ENCODE measurements at regions not wholly inside any gene's neighbourhood (a gene's known extent, or its start where the extent isn't known, plus 50 kb on each side); places are given as distances from the start of the nearest gene placed in this dataset.

DNA sequence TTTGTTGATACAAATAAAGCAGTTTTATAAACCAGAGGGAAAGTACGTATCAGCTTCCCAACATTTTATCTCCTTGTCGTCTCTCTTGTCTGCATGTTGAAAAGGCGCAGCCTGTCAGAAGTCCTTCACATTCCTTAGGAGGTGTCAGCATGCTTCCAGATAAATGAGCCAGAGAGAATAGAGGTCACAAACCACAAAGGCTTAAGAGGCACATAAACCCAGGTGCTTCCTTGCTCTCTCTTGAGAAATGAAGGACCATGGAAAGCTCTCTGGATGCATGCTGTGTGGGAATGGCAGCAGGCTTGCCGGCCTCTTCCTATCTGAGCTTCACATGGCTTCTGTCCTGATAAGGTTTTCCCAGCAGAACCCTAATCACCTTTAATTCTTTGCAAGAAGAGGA, 448.5 kb downstream of the XPNPEP1 start:
- H3K36me3 ChIP-seq, result no peaks in the 10 kb centered on the region
- H3K27me3 ChIP-seq (replicated peaks), result peaks cover 2% of the 10 kb centered on the region; the same call in 1 of the 2 replicates
- no peaks in the 10 kb centered on the region for H3K9me3 ChIP-seq (replicated peaks)
- no peaks in the 10 kb centered on the region for H3K4me1 ChIP-seq (replicated peaks)
- no peak for DNase-seq (ENCODE audit: low read depth in 1 of 2, low spot score in 2 of 2)
- no peak overlapping the region for H3K4me3 ChIP-seq
- H3K27ac ChIP-seq, result no peak overlapping the region

DNA sequence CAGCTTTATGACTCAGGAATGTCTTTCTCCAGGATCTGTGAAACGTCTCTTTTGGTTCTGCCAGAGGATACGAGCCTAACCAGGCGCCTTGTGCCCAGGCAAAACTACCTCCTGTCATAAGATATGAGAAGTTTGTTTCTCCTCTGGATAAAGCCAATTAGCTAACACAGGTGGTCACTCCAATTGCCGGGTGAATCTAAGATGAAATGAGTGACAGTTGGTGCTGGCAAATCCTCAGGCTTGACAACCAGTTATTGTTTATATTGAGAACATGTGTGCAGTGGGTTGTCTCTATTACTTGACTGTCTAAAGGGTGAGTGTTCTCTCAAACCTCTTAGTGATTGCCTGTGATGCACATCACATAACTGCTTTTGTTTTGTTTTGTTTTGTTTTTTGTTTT, 449.1 kb downstream of the XPNPEP1 start:
- Histone ChIP-seq H3K4me3 (no peak overlapping the region), H3K9me3 (replicated peaks) (no peaks in the 10 kb centered on the region), H3K27ac (no peak overlapping the region), H3K27me3 (replicated peaks) (peaks cover 2% of the 10 kb centered on the region; the same call in 1 of the 2 replicates), H3K4me1 (replicated peaks) (no peaks in the 10 kb centered on the region), H3K36me3 (no peaks in the 10 kb centered on the region)
- DNase-seq (ENCODE audit: low read depth in 1 of 2, low spot score in 2 of 2), result no peak

DNA sequence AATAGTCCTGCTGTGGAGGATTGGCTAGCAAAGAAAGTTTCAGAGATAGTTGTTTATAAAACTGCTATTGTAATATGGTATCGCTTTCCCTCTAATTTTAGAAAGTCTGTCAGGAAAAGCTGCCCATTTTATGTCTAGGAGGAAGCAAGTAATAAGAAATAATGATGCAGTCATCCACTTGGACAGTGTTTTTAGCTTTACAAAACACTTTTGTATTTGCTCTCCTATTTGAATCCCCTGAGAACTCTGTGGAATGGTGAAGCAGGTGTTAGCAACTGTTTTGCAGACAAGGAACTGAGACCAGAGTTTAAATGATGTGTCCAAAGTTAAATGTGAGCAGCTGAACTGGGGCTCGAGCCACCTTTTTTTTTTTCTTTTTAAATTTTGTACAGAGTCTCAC, 455.8 kb downstream of the XPNPEP1 start:
- no peaks in the 10 kb centered on the region for H3K27me3 ChIP-seq (replicated peaks)
- DNase-seq (ENCODE audit: low read depth in 1 of 2, low spot score in 2 of 2), result no peak
- no peaks in the 10 kb centered on the region for H3K9me3 ChIP-seq (replicated peaks)
- no peak overlapping the region for H3K27ac ChIP-seq
- H3K4me1 ChIP-seq (replicated peaks), result no peaks in the 10 kb centered on the region
- H3K4me3 ChIP-seq, result no peak overlapping the region
- H3K36me3 ChIP-seq, result no peaks in the 10 kb centered on the region

- Histone ChIP-seq H3K27ac (no peak overlapping the region), H3K9me3 (replicated peaks) (no peaks in the 10 kb centered on the region), H3K4me1 (replicated peaks) (no peaks in the 10 kb centered on the region), H3K27me3 (replicated peaks) (0 out of 2 replicates have a peak, but pooled peaks cover 3% of the 10 kb centered on the region), H3K36me3 (no peaks in the 10 kb centered on the region), H3K4me3 (no peak overlapping the region)
- no peak for DNase-seq (ENCODE audit: low read depth in 1 of 2, low spot score in 2 of 2)
These were observed 458.4 kb downstream of the XPNPEP1 start for GRCh38 chr10:109464949-109465348.

DNA sequence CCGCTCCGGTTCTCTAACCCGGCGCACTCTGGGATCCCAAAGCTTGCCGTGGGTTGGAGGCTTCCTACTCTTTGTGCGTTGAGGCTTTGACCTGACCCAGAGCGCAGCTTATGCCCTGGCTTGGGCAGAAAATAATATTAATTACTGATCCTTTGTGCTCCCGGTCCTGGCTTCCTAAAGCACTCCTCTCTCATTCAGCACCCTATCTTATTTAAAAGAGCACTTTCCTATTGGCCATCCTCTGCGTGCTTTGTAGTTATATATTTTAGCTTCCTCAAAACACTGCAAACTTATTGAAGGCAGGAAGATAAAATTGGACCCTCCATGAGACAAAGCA, 466.0 kb downstream of the XPNPEP1 start:
- Histone ChIP-seq H3K4me3 (no peak overlapping the region), H3K36me3 (no peaks in the 10 kb centered on the region), H3K9me3 (replicated peaks) (no peaks in the 10 kb centered on the region), H3K27ac (no peak overlapping the region), H3K4me1 (replicated peaks) (no peaks in the 10 kb centered on the region), H3K27me3 (replicated peaks) (peaks cover 39% of the 10 kb centered on the region)
- no peak for DNase-seq (ENCODE audit: low read depth in 1 of 2, low spot score in 2 of 2)

GRCh38 chr10:109456566-109457301, 466.6 kb downstream of the XPNPEP1 start:
- H3K27me3 ChIP-seq (replicated peaks), result peaks cover 39% of the 10 kb centered on the region
- no peak overlapping the region for H3K4me3 ChIP-seq
- H3K36me3 ChIP-seq, result no peaks in the 10 kb centered on the region
- H3K9me3 ChIP-seq (replicated peaks), result no peaks in the 10 kb centered on the region
- H3K4me1 ChIP-seq (replicated peaks), result no peaks in the 10 kb centered on the region
- H3K27ac ChIP-seq, result no peak overlapping the region
- DNase-seq (ENCODE audit: low read depth in 1 of 2, low spot score in 2 of 2), result no peak

DNA sequence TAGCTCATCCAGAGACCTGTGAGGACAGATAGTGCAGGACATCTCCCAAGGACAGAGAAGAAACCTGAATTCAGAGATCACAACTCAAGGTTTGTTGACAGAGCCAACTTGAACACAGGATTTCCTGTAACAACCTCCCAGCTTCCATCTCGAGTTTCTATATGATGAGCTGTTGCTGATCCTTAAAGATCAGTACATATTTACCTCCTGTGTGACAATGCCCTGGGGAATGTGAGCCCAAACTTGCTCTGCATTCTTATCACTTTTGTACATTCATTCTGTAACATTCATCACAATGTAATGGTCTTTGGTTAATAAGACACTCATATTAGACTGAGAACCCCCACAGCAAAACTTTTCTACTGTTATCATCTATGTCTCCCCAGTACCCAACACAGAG, 468.6 kb downstream of the XPNPEP1 start:
- peaks cover 36% of the 10 kb centered on the region for H3K27me3 ChIP-seq (replicated peaks)
- H3K27ac ChIP-seq, result no peak overlapping the region
- no peaks in the 10 kb centered on the region for H3K4me1 ChIP-seq (replicated peaks)
- no peak overlapping the region for H3K4me3 ChIP-seq
- no peaks in the 10 kb centered on the region for H3K9me3 ChIP-seq (replicated peaks)
- no peaks in the 10 kb centered on the region for H3K36me3 ChIP-seq
- DNase-seq (ENCODE audit: low read depth in 1 of 2, low spot score in 2 of 2), result no peak

GRCh38 chr10:109451879-109452278, 471.4 kb downstream of the XPNPEP1 start:
- Histone ChIP-seq H3K4me3 (no peak overlapping the region), H3K36me3 (no peaks in the 10 kb centered on the region), H3K4me1 (replicated peaks) (no peaks in the 10 kb centered on the region), H3K27ac (no peak overlapping the region), H3K9me3 (replicated peaks) (no peaks in the 10 kb centered on the region), H3K27me3 (replicated peaks) (peaks cover 19% of the 10 kb centered on the region)
- DNase-seq (ENCODE audit: low read depth in 1 of 2, low spot score in 2 of 2), result no peak

DNA sequence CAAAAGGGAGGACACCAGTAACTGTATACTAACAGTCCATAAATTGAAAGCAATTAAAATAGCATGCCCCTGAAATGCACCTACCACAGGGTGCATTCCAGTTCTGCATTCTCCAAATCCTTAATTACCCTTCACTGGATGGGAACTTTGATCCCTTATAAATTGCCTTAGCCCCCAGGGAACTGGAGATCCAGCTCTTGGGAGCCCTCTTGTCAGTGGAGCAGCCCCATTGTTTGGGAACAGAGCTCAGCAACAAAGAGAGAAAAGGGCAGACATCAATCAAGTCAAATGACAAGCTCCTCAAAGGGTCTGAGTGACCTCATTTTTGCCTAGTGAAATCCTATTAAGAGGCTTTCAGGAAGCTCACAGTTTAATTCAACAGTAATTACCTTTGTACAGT, 472.6 kb downstream of the XPNPEP1 start:
- no peak overlapping the region for H3K27ac ChIP-seq
- no peaks in the 10 kb centered on the region for H3K36me3 ChIP-seq
- H3K9me3 ChIP-seq (replicated peaks), result no peaks in the 10 kb centered on the region
- H3K27me3 ChIP-seq (replicated peaks), result peaks cover 7% of the 10 kb centered on the region
- no peak overlapping the region for H3K4me3 ChIP-seq
- H3K4me1 ChIP-seq (replicated peaks), result no peaks in the 10 kb centered on the region
- DNase-seq (ENCODE audit: low read depth in 1 of 2, low spot score in 2 of 2), result no peak

- no peak overlapping the region for H3K4me3 ChIP-seq
- no peaks in the 10 kb centered on the region for H3K27me3 ChIP-seq (replicated peaks)
- no peak for DNase-seq (ENCODE audit: low read depth in 1 of 2, low spot score in 2 of 2)
- no peaks in the 10 kb centered on the region for H3K9me3 ChIP-seq (replicated peaks)
- no peaks in the 10 kb centered on the region for H3K36me3 ChIP-seq
- no peak overlapping the region for H3K27ac ChIP-seq
- no peaks in the 10 kb centered on the region; the same call in 1 of the 2 replicates for H3K4me1 ChIP-seq (replicated peaks)
These were observed 489.9 kb downstream of the XPNPEP1 start for GRCh38 chr10:109433434-109433833.

- no peaks in the 10 kb centered on the region for H3K27me3 ChIP-seq (replicated peaks)
- H3K4me3 ChIP-seq, result no peak overlapping the region
- DNase-seq (ENCODE audit: low read depth in 1 of 2, low spot score in 2 of 2), result no peak
- H3K36me3 ChIP-seq, result no peaks in the 10 kb centered on the region
- H3K27ac ChIP-seq, result no peak overlapping the region
- no peaks in the 10 kb centered on the region for H3K9me3 ChIP-seq (replicated peaks)
- H3K4me1 ChIP-seq (replicated peaks), result no peaks in the 10 kb centered on the region; the same call in 1 of the 2 replicates
These were observed 491.0 kb downstream of the XPNPEP1 start for GRCh38 chr10:109432281-109432680.

DNA sequence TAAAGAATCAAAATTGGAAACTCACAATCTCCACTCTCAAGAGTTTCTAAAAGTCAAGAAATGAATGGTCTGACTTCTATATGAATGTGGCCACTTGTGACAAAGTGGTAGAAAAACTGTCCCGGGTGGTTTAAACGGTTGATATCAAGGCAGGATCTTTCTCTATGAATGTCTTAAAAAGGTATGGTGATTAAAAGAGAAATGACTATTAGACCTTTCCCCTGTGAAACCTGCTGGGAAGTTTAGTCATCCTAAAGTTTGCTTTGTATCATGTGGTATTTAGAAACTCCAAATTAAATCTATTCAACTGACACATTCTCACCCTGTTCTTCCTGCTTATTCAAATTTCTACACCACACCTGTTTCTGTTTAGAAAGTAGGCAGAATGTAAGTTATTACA, 492.5 kb downstream of the XPNPEP1 start:
- no peak for DNase-seq (ENCODE audit: low read depth in 1 of 2, low spot score in 2 of 2)
- no peak overlapping the region for H3K27ac ChIP-seq

DNA sequence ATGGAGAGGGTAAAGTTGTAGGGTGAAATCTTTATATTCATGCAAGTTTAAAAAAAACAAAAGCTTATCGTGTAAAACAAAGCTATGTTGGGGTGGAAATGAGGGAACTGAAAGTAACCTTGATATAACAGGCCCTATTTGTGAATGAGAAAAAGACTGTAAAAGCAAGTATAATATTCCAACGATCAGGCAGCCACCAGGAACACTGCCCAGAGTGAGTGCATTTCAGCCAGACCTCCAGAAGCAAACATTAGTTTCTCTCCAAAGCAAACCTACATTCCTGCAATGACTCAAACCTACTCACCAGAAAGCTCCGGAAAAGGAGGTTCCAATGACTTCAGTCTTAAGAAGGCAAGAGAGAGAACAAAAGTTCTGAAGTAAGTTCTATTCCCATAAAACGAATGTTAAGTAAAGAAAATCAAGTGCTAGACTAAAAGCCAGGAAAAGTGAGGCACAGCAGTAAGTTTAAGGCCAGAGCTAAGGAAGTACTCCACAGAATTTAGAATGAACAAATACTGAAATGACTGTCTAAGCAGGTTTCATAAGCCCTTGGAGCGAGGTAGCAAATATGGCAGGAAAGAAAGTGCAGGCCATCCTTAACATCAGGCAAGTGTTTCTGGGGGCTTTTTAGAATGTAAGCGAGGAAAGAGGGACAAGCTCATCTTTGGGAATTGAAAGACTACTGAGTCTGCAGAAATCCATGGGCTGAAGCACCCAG, 493.1 kb downstream of the XPNPEP1 start:
- no peak overlapping the region for H3K27ac ChIP-seq

More for the DNA sequence above, 492.5 kb downstream of the XPNPEP1 start:
- Histone ChIP-seq H3K36me3 (no peaks in the 10 kb centered on the region), H3K27me3 (replicated peaks) (no peaks in the 10 kb centered on the region), H3K4me3 (no peak overlapping the region), H3K4me1 (replicated peaks) (no peaks in the 10 kb centered on the region; the same call in 1 of the 2 replicates), H3K9me3 (replicated peaks) (no peaks in the 10 kb centered on the region)

GRCh38 chr10:109428775-109429491, 494.4 kb downstream of the XPNPEP1 start:
- Histone ChIP-seq H3K36me3 (no peaks in the 10 kb centered on the region), H3K4me1 (replicated peaks) (no peaks in the 10 kb centered on the region; the same call in 1 of the 2 replicates), H3K27ac (no peak overlapping the region), H3K27me3 (replicated peaks) (no peaks in the 10 kb centered on the region), H3K4me3 (no peak overlapping the region), H3K9me3 (replicated peaks) (no peaks in the 10 kb centered on the region)
- DNase-seq (ENCODE audit: low read depth in 1 of 2, low spot score in 2 of 2), result no peak

More for the DNA sequence above, 493.1 kb downstream of the XPNPEP1 start:
- H3K27me3 ChIP-seq (replicated peaks), result no peaks in the 10 kb centered on the region
- no peaks in the 10 kb centered on the region for H3K36me3 ChIP-seq
- H3K9me3 ChIP-seq (replicated peaks), result no peaks in the 10 kb centered on the region
- no peak overlapping the region for H3K4me3 ChIP-seq
- DNase-seq (ENCODE audit: low read depth in 1 of 2, low spot score in 2 of 2), result no peak
- H3K4me1 ChIP-seq (replicated peaks), result no peaks in the 10 kb centered on the region; the same call in 1 of the 2 replicates

All from SJSA1 (cell line).